ENCODE measurements at regions not wholly inside any gene's neighbourhood (a gene's known extent, or its start where the extent isn't known, plus 50 kb on each side); places are given as distances from the start of the nearest gene placed in this dataset.

- FAIRE-seq (no peak), DNase-seq (no peak)
- no peak for TF ChIP-seq CTCF (IDR thresholded peaks at IDR 0.05; ENCODE audit: borderline replicate concordance, extremely low read depth, insufficient read depth)
- no peaks in the 10 kb centered on the region for H3K36me3 ChIP-seq (ENCODE audit: control insufficient read depth in 2 of 3, insufficient read depth in 3 of 3, low read length in 3 of 3)
- H3K4me3 ChIP-seq (ENCODE audit: low read length in 3 of 3), result no peak overlapping the region
- H3K9me3 ChIP-seq (ENCODE audit: control insufficient read depth in 2 of 3, insufficient read depth in 1 of 3, low read length in 3 of 3), result no peaks in the 10 kb centered on the region
- intact Hi-C loops (cut with DNase I), result no loop called here
- H3K27me3 ChIP-seq (ENCODE audit: control insufficient read depth, insufficient read depth, low read length), result no peaks in the 10 kb centered on the region
- no peak overlapping the region for H3K9ac ChIP-seq (ENCODE audit: low read length in 3 of 3)
- no peak overlapping the region for H3K27ac ChIP-seq (ENCODE audit: low read depth in 2 of 2, low read length in 2 of 2)
- H3K4me1 ChIP-seq (ENCODE audit: control insufficient read depth in 2 of 3, insufficient read depth in 2 of 3, low read depth in 1 of 3, low read length in 3 of 3), result no peaks in the 10 kb centered on the region
Measured at GRCh38 chr1:187044411-187044810, 215.7 kb downstream of the PLA2G4A start.

DNA sequence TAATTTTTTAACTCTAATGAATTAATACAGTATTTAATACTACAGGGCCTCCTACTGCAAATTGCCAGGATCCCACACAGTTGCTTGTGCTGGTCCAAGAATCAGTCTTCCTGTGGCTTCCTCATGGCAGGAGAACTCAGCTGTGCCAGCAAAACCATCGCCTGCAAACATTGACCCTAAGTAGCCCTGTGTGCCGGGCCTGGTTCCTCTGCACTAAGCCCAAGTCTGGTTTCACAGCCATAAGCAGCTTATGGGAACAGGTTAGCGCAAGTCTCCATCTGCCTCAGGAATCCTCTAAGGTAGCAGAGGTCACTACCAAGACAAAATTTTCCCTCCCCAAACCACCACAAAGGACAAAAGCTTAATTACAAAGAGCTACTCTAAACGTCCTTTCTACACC is 216.6 kb downstream of the PLA2G4A start:
- Histone ChIP-seq H3K9me3 (ENCODE audit: control insufficient read depth in 2 of 3, insufficient read depth in 1 of 3, low read length in 3 of 3) (no peaks in the 10 kb centered on the region), H3K9ac (ENCODE audit: low read length in 3 of 3) (no peak overlapping the region), H3K27ac (ENCODE audit: low read depth in 2 of 2, low read length in 2 of 2) (no peak overlapping the region), H3K27me3 (ENCODE audit: control insufficient read depth, insufficient read depth, low read length) (no peaks in the 10 kb centered on the region), H3K36me3 (ENCODE audit: control insufficient read depth in 2 of 3, insufficient read depth in 3 of 3, low read length in 3 of 3) (no peaks in the 10 kb centered on the region), H3K4me1 (ENCODE audit: control insufficient read depth in 2 of 3, insufficient read depth in 2 of 3, low read depth in 1 of 3, low read length in 3 of 3) (no peaks in the 10 kb centered on the region), H3K4me3 (ENCODE audit: low read length in 3 of 3) (no peak overlapping the region)
- FAIRE-seq, result no peak
- no peak for DNase-seq
- TF ChIP-seq CTCF (IDR thresholded peaks at IDR 0.05; ENCODE audit: borderline replicate concordance, extremely low read depth, insufficient read depth), result no peak
- intact Hi-C loops (cut with DNase I), result no loop called here

- peak in 2 of 5 donors; percentile 3 to 6 for DNase-seq
- H3K9ac ChIP-seq (ENCODE audit: low read length in 3 of 3), result no peak overlapping the region
- H3K27me3 ChIP-seq (ENCODE audit: control insufficient read depth, insufficient read depth, low read length), result no peaks in the 10 kb centered on the region
- FAIRE-seq, result no peak
- H3K4me3 ChIP-seq (ENCODE audit: low read length in 3 of 3), result no peak overlapping the region
- H3K36me3 ChIP-seq (ENCODE audit: control insufficient read depth in 2 of 3, insufficient read depth in 3 of 3, low read length in 3 of 3), result no peaks in the 10 kb centered on the region
- no peak overlapping the region for H3K27ac ChIP-seq (ENCODE audit: low read depth in 2 of 2, low read length in 2 of 2)
- no peak for TF ChIP-seq CTCF (IDR thresholded peaks at IDR 0.05; ENCODE audit: borderline replicate concordance, extremely low read depth, insufficient read depth)
- no peaks in the 10 kb centered on the region for H3K9me3 ChIP-seq (ENCODE audit: control insufficient read depth in 2 of 3, insufficient read depth in 1 of 3, low read length in 3 of 3)
- intact Hi-C loops (cut with DNase I), result no loop called here
- H3K4me1 ChIP-seq (ENCODE audit: control insufficient read depth in 2 of 3, insufficient read depth in 2 of 3, low read depth in 1 of 3, low read length in 3 of 3), result no peaks in the 10 kb centered on the region
Measured at GRCh38 chr1:187046293-187046692, 217.5 kb downstream of the PLA2G4A start.

- Histone ChIP-seq H3K4me3 (ENCODE audit: low read length in 3 of 3) (no peak overlapping the region), H3K4me1 (ENCODE audit: control insufficient read depth in 2 of 3, insufficient read depth in 2 of 3, low read depth in 1 of 3, low read length in 3 of 3) (no peaks in the 10 kb centered on the region), H3K27me3 (ENCODE audit: control insufficient read depth, insufficient read depth, low read length) (no peaks in the 10 kb centered on the region), H3K27ac (ENCODE audit: low read depth in 2 of 2, low read length in 2 of 2) (no peak overlapping the region), H3K9ac (ENCODE audit: low read length in 3 of 3) (no peak overlapping the region), H3K36me3 (ENCODE audit: control insufficient read depth in 2 of 3, insufficient read depth in 3 of 3, low read length in 3 of 3) (no peaks in the 10 kb centered on the region), H3K9me3 (ENCODE audit: control insufficient read depth in 2 of 3, insufficient read depth in 1 of 3, low read length in 3 of 3) (no peaks in the 10 kb centered on the region)
- FAIRE-seq, result no peak
- no peak for TF ChIP-seq CTCF (IDR thresholded peaks at IDR 0.05; ENCODE audit: borderline replicate concordance, extremely low read depth, insufficient read depth)
- no peak for DNase-seq
- intact Hi-C loops (cut with DNase I), result no loop called here
Measured at GRCh38 chr1:187047298-187047697, 218.5 kb downstream of the PLA2G4A start.
